Neural progenitor cell (in vitro differentiated cells): ENCODE measurements at regions not wholly inside any gene's neighbourhood (a gene's known extent, or its start where the extent isn't known, plus 50 kb on each side); places are given as distances from the start of the nearest gene placed in this dataset.
A peak's percentile ranks its signal among the peaks of the same experiment; 100 is the strongest.

ENCODE experiments used
- DNase-seq: peaks from one replicate; pipeline ENCODE4 v3.0.0-alpha.2; 2016; ENCODE audit warnings: low spot score
- H2AFZ ChIP-seq: fragments of 200-600 bp; sonication (generic); replicated peaks from 2 replicates; pipeline ENCODE4 v1.6.1; 2016; ENCODE audit warnings: antibody characterized with exemption
- H3F3A ChIP-seq: fragments of 200-600 bp; sonication (generic); 2 replicates; pipeline ENCODE4 v1.6.1; 2016; ENCODE audit warnings: antibody characterized with exemption, low read depth
- H3K27ac ChIP-seq: fragments of 200-600 bp; sonication (generic); 2 replicates; pipeline ENCODE4 v1.5.1; 2016; ENCODE audit warnings: mild to moderate bottlenecking
- H3K27me3 ChIP-seq: fragments of 200-600 bp; sonication (generic); 2 replicates; pipeline ENCODE4 v1.6.1; 2016; ENCODE audit warnings: mild to moderate bottlenecking, moderate library complexity
- H3K36me3 ChIP-seq: fragments of 200-600 bp; sonication (generic); 2 replicates; pipeline ENCODE4 v1.5.1; 2016
- H3K4me1 ChIP-seq: fragments of 200-600 bp; sonication (generic); 2 replicates; pipeline ENCODE4 v1.6.1; 2016; ENCODE audit warnings: mixed run types
- H3K4me2 ChIP-seq: fragments of 200-600 bp; sonication (generic); 2 replicates; pipeline ENCODE4 v1.6.1; 2016
- H3K4me3 ChIP-seq: fragments of 200-600 bp; sonication (generic); 2 replicates; pipeline ENCODE4 v1.5.1; 2016
- H3K79me2 ChIP-seq: fragments of 200-600 bp; sonication (generic); 2 replicates; pipeline ENCODE4 v1.6.1; 2016; ENCODE audit warnings: low read depth
- H3K9ac ChIP-seq: fragments of 200-600 bp; sonication (generic); 2 replicates; pipeline ENCODE4 v1.6.1; 2016
- H3K9me3 ChIP-seq: fragments of 200-600 bp; sonication (generic); 2 replicates; pipeline ENCODE4 v1.5.1; 2016; ENCODE audit warnings: low read depth
- H4K20me1 ChIP-seq: fragments of 200-600 bp; sonication (generic); 2 replicates; pipeline ENCODE4 v1.6.1; 2016; ENCODE audit warnings: low read depth
- H3K27ac Mint-ChIP-seq: 3 replicates; pipeline ENCODE4 v1.8.0; 2021; ENCODE audit warnings: mixed read lengths
- H3K27me3 Mint-ChIP-seq: 2 replicates; pipeline ENCODE4 v1.8.0; 2022; ENCODE audit warnings: low read depth, mild to moderate bottlenecking, inconsistent platforms, moderate library complexity, mixed read lengths; ENCODE audit not compliant: insufficient read depth
- H3K36me3 Mint-ChIP-seq: 3 replicates; pipeline ENCODE4 v1.8.0; 2021; ENCODE audit warnings: mixed read lengths
- H3K4me1 Mint-ChIP-seq: 3 replicates; pipeline ENCODE4 v1.8.0; 2021; ENCODE audit warnings: mixed read lengths
- H3K4me3 Mint-ChIP-seq: 3 replicates; pipeline ENCODE4 v1.8.0; 2021; ENCODE audit warnings: mild to moderate bottlenecking, moderate library complexity, mixed read lengths
- H3K9me3 Mint-ChIP-seq: 3 replicates; pipeline ENCODE4 v1.8.0; 2020; ENCODE audit warnings: mixed read lengths
- EZH2 ChIP-seq: fragments of 200-600 bp; sonication (generic); IDR thresholded peaks from 2 replicates; pipeline ENCODE4 v1.6.1; 2017; ENCODE audit warnings: antibody characterized with exemption, mild to moderate bottlenecking, moderate library complexity
- EZH2phosphoT487 ChIP-seq: fragments of 200-600 bp; sonication (generic); IDR thresholded peaks from 2 replicates; pipeline ENCODE4 v1.6.1; 2017; ENCODE audit warnings: antibody characterized with exemption
- TF ChIP-seq, protein P1 (sequence below): fragments of 200-600 bp; sonication (generic); IDR thresholded peaks from 2 replicates; pipeline ENCODE4 v1.5.1; 2017; ENCODE audit warnings: antibody characterized with exemption, mild to moderate bottlenecking

DNA sequence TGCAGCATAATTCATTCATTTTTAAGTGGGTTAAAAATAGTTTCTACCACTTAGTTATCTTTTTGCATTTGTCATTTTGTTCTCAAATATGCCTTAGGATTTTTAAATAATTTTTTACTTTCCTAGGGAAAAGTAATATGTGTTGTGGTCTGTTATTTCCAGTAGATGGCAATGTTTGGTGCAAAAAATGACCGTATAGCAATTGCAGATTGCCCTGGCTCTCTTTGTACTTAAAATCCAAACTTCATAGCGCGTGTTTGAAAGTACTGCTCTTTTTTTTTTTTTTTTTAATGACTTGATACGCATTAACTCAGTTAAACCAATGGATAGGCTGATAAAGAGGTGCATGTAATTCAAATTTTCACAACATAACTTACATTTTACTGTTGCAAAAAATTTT is 74.4 kb upstream of the RBMX start:
- H3K27ac ChIP-seq, result no peak overlapping the region
- H3F3A ChIP-seq, result no peaks in the 10 kb centered on the region
- H3K4me1 ChIP-seq, result no peaks in the 10 kb centered on the region
- Mint-ChIP-seq H3K27me3 (peaks cover 2% of the 10 kb centered on the region), H3K4me3 (no peak overlapping the region), H3K4me1 (peaks cover 2% of the 10 kb centered on the region), H3K36me3 (peaks cover 4% of the 10 kb centered on the region), H3K9me3 (no peaks in the 10 kb centered on the region), H3K27ac (no peak overlapping the region)
- no peaks in the 10 kb centered on the region for H4K20me1 ChIP-seq
- H3K9me3 ChIP-seq, result no peaks in the 10 kb centered on the region
- H3K4me3 ChIP-seq, result no peak overlapping the region
- no peaks in the 10 kb centered on the region for H3K27me3 ChIP-seq
- H3K4me2 ChIP-seq, result no peak overlapping the region
- H3K36me3 ChIP-seq, result no peaks in the 10 kb centered on the region
- DNase-seq, result peak; percentile 13
- TF ChIP-seq, protein P1, sequence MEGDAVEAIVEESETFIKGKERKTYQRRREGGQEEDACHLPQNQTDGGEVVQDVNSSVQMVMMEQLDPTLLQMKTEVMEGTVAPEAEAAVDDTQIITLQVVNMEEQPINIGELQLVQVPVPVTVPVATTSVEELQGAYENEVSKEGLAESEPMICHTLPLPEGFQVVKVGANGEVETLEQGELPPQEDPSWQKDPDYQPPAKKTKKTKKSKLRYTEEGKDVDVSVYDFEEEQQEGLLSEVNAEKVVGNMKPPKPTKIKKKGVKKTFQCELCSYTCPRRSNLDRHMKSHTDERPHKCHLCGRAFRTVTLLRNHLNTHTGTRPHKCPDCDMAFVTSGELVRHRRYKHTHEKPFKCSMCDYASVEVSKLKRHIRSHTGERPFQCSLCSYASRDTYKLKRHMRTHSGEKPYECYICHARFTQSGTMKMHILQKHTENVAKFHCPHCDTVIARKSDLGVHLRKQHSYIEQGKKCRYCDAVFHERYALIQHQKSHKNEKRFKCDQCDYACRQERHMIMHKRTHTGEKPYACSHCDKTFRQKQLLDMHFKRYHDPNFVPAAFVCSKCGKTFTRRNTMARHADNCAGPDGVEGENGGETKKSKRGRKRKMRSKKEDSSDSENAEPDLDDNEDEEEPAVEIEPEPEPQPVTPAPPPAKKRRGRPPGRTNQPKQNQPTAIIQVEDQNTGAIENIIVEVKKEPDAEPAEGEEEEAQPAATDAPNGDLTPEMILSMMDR, result peak; percentile 55
- no peak for TF ChIP-seq EZH2phosphoT487
- H2AFZ ChIP-seq, result no peak overlapping the region
- no peaks in the 10 kb centered on the region for H3K79me2 ChIP-seq
- H3K9ac ChIP-seq, result no peak overlapping the region

GRCh38 chrX:136953867-136954787 is 73.6 kb upstream of the RBMX start:
- H3K4me2 ChIP-seq, result no peak overlapping the region
- DNase-seq, result peak; percentile 82
- no peak overlapping the region for H3K4me3 ChIP-seq
- H3K4me1 Mint-ChIP-seq, result peaks cover 2% of the 10 kb centered on the region
- H3K9me3 ChIP-seq, result no peaks in the 10 kb centered on the region
- H3K27me3 ChIP-seq, result no peaks in the 10 kb centered on the region
- TF ChIP-seq, protein P1, result peak; percentile 64
- TF ChIP-seq EZH2, result no peak
- no peak for TF ChIP-seq EZH2phosphoT487
- no peaks in the 10 kb centered on the region for H3K4me1 ChIP-seq
- H3K27ac Mint-ChIP-seq, result no peak overlapping the region
- no peak overlapping the region for H3K27ac ChIP-seq
- H4K20me1 ChIP-seq, result no peaks in the 10 kb centered on the region
- H3K9me3 Mint-ChIP-seq, result no peaks in the 10 kb centered on the region
- peaks cover 5% of the 10 kb centered on the region for H3K36me3 Mint-ChIP-seq
- no peaks in the 10 kb centered on the region for H3K79me2 ChIP-seq
- H3K4me3 Mint-ChIP-seq, result no peak overlapping the region
- H3K9ac ChIP-seq, result no peak overlapping the region
- no peaks in the 10 kb centered on the region for H3K36me3 ChIP-seq
- no peak overlapping the region for H2AFZ ChIP-seq
- H3K27me3 Mint-ChIP-seq, result peaks cover 2% of the 10 kb centered on the region
- no peaks in the 10 kb centered on the region for H3F3A ChIP-seq

- Histone ChIP-seq H3K9me3 (no peaks in the 10 kb centered on the region), H3K4me1 (no peaks in the 10 kb centered on the region), H3K27ac (no peak overlapping the region), H3K79me2 (no peaks in the 10 kb centered on the region), H3K4me3 (no peak overlapping the region), H3K4me2 (no peak overlapping the region), H3K9ac (no peak overlapping the region), H4K20me1 (no peaks in the 10 kb centered on the region), H3F3A (no peaks in the 10 kb centered on the region), H3K36me3 (no peaks in the 10 kb centered on the region), H2AFZ (no peak overlapping the region), H3K27me3 (no peaks in the 10 kb centered on the region)
- H3K27ac Mint-ChIP-seq, result no peak overlapping the region
- no peaks in the 10 kb centered on the region for H3K9me3 Mint-ChIP-seq
- H3K36me3 Mint-ChIP-seq, result peaks cover 5% of the 10 kb centered on the region
- H3K4me3 Mint-ChIP-seq, result no peak overlapping the region
- peaks cover 2% of the 10 kb centered on the region for H3K4me1 Mint-ChIP-seq
- no peak for DNase-seq
- H3K27me3 Mint-ChIP-seq, result peaks cover 2% of the 10 kb centered on the region
- TF ChIP-seq, protein P1, result no peak
These were observed 69.7 kb upstream of the RBMX start for GRCh38 chrX:136950211-136950610.
